ENCODE measurements at regions not wholly inside any gene's neighbourhood (a gene's known extent, or its start where the extent isn't known, plus 50 kb on each side); places are given as distances from the start of the nearest gene placed in this dataset.

- no peak overlapping the region for H3K4me3 ChIP-seq
- TF ChIP-seq, protein P1, sequence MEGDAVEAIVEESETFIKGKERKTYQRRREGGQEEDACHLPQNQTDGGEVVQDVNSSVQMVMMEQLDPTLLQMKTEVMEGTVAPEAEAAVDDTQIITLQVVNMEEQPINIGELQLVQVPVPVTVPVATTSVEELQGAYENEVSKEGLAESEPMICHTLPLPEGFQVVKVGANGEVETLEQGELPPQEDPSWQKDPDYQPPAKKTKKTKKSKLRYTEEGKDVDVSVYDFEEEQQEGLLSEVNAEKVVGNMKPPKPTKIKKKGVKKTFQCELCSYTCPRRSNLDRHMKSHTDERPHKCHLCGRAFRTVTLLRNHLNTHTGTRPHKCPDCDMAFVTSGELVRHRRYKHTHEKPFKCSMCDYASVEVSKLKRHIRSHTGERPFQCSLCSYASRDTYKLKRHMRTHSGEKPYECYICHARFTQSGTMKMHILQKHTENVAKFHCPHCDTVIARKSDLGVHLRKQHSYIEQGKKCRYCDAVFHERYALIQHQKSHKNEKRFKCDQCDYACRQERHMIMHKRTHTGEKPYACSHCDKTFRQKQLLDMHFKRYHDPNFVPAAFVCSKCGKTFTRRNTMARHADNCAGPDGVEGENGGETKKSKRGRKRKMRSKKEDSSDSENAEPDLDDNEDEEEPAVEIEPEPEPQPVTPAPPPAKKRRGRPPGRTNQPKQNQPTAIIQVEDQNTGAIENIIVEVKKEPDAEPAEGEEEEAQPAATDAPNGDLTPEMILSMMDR (IDR thresholded peaks at IDR 0.05; ENCODE audit: borderline replicate concordance) = peak; percentile 33
- intact Hi-C loops (cut with micrococcal nuclease) = no loop called here
- no peak for DNase-seq
- H3K36me3 ChIP-seq = no peaks in the 10 kb centered on the region
- H3K27me3 ChIP-seq (ENCODE audit: low read depth) = no peaks in the 10 kb centered on the region
- H3K27ac ChIP-seq (replicated peaks) = no peak overlapping the region
- peaks cover 20% of the 10 kb centered on the region for H3K9me3 ChIP-seq (replicated peaks)
- H3K4me1 ChIP-seq = peaks cover 3% of the 10 kb centered on the region
These were observed 465.9 kb upstream of the DPPA4 start for GRCh38 chr3:109803274-109803673.

- Histone ChIP-seq H3K27ac (replicated peaks) (no peak overlapping the region), H3K27me3 (ENCODE audit: low read depth) (no peaks in the 10 kb centered on the region), H3K4me3 (no peak overlapping the region), H3K36me3 (no peaks in the 10 kb centered on the region), H3K9me3 (replicated peaks) (peaks cover 9% of the 10 kb centered on the region), H3K4me1 (peaks cover 3% of the 10 kb centered on the region)
- TF ChIP-seq, protein P1 (IDR thresholded peaks at IDR 0.05; ENCODE audit: borderline replicate concordance) = no peak
- no peak for DNase-seq
- intact Hi-C loops (cut with micrococcal nuclease) = no loop called here
These were observed 467.4 kb upstream of the DPPA4 start for GRCh38 chr3:109804697-109805096.

DNA sequence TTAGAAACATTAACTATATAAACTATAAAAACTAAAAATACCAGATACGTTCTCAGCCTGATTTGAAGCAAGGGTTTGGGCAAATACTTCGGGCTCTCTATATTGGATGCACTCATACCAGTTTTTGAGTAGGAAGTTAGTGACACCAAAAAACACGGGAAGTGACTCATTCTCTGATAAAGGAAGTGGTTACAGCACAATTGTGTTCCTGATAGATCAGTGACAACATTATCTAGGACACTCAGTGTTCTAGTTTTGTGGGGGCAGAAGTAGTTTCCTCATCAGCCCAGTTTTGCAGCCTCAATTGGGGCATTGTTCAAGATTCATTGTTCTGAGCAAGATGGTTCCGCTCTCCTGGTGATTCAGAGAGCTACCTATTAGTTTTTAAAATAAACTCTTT lies 469.6 kb upstream of the DPPA4 start:
- TF ChIP-seq, protein P1 (IDR thresholded peaks at IDR 0.05; ENCODE audit: borderline replicate concordance) = no peak
- Histone ChIP-seq H3K4me3 (no peak overlapping the region), H3K27me3 (ENCODE audit: low read depth) (no peaks in the 10 kb centered on the region), H3K36me3 (no peaks in the 10 kb centered on the region), H3K4me1 (peaks cover 3% of the 10 kb centered on the region), H3K27ac (replicated peaks) (peak overlapping the region; percentile 11), H3K9me3 (replicated peaks) (no peaks in the 10 kb centered on the region)
- intact Hi-C loops (cut with micrococcal nuclease) = no loop called here
- DNase-seq = no peak

- TF ChIP-seq, protein P1 (IDR thresholded peaks at IDR 0.05; ENCODE audit: borderline replicate concordance) = no peak
- H3K27ac ChIP-seq (replicated peaks) = no peak overlapping the region
- no peak overlapping the region for H3K4me3 ChIP-seq
- H3K4me1 ChIP-seq = peaks cover 3% of the 10 kb centered on the region
- intact Hi-C loops (cut with micrococcal nuclease) = no loop called here
- no peaks in the 10 kb centered on the region for H3K27me3 ChIP-seq (ENCODE audit: low read depth)
- no peaks in the 10 kb centered on the region for H3K9me3 ChIP-seq (replicated peaks)
- no peaks in the 10 kb centered on the region for H3K36me3 ChIP-seq
- DNase-seq = no peak
These were observed 472.2 kb upstream of the DPPA4 start for GRCh38 chr3:109809513-109809912.

DNA sequence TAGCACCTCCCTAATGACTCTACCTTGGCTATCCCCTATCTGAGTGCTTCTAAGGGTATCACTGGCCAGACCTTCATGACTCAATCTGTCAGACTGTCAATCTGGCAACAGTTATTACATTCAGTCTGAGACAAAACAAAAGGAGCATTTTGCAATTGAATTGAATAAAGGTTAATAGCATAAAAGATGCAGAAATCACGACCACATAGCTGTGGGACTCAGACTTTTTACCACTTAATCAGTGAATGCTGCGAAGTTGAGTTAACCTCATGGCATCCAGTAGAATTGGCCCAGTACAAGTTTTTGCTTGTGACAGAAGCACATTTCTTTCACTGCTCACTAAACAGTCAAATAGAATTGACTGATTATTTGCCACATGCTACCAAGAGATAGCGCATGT lies 480.7 kb upstream of the DPPA4 start:
- Histone ChIP-seq H3K4me3 (no peak overlapping the region), H3K27me3 (ENCODE audit: low read depth) (no peaks in the 10 kb centered on the region), H3K4me1 (no peaks in the 10 kb centered on the region), H3K27ac (replicated peaks) (no peak overlapping the region), H3K36me3 (no peaks in the 10 kb centered on the region), H3K9me3 (replicated peaks) (no peaks in the 10 kb centered on the region)
- intact Hi-C loops (cut with micrococcal nuclease) = no loop called here
- TF ChIP-seq, protein P1 (IDR thresholded peaks at IDR 0.05; ENCODE audit: borderline replicate concordance) = no peak
- DNase-seq = no peak

- no peaks in the 10 kb centered on the region for H3K27me3 ChIP-seq (ENCODE audit: low read depth)
- no peak overlapping the region for H3K27ac ChIP-seq (replicated peaks)
- H3K4me3 ChIP-seq = no peak overlapping the region
- no peaks in the 10 kb centered on the region for H3K36me3 ChIP-seq
- H3K4me1 ChIP-seq = no peaks in the 10 kb centered on the region
- intact Hi-C loops (cut with micrococcal nuclease) = no loop called here
- TF ChIP-seq, protein P1 (IDR thresholded peaks at IDR 0.05; ENCODE audit: borderline replicate concordance) = no peak
- H3K9me3 ChIP-seq (replicated peaks) = no peaks in the 10 kb centered on the region
- DNase-seq = no peak
These were observed 482.4 kb upstream of the DPPA4 start for GRCh38 chr3:109819734-109820133.
